NCI-H526 (cell line): ENCODE measurements at regions not wholly inside any gene's neighbourhood (a gene's known extent, or its start where the extent isn't known, plus 50 kb on each side); places are given as distances from the start of the nearest gene placed in this dataset.
A peak's percentile ranks its signal among the peaks of the same experiment; 100 is the strongest.

Source experiments
- DNase-seq, 2 experiments: peaks; one replicate each; lab custom pipeline; 2025; lab: John Stamatoyannopoulos, UW

DNA sequence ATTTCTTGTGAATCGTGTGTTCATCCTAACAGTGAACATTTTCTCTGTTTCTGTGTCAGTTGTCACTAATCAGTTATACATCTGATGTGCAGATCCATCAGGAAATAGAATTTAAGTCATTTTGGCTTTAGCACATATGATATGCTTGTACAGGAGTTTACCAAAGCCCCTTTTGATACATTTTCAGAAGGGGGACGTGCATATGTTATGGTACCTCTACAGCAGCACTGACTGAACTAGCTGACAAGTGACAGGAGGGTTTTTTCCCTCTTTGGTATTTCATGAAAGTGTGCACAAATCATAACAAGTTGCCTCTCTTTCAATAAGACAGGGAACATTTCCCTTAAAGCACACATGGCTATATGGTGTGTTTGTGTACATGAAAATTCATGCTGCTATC, 536.5 kb downstream of the PLCL1 start:
- DNase-seq = no peak

DNA sequence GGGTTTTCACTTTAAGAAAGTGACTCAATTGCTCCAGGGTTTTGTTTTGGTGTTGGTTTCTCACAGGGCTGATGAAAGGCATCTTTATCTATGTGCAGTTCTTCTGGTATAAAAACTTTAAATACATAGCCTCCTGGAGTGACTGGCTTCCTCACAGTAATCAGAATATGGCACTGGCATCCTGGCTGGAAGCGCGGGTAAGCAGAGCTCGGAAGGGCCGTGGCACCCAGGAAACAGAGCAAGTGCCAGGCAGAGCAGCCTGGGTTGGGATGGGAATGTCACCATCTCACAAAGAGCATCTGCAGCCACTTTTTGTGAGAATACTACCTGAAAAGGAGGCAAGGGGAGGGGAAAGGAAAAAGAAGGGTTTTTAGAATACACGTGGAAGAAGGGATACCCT, 534.7 kb downstream of the PLCL1 start:
- no peak for DNase-seq

DNA sequence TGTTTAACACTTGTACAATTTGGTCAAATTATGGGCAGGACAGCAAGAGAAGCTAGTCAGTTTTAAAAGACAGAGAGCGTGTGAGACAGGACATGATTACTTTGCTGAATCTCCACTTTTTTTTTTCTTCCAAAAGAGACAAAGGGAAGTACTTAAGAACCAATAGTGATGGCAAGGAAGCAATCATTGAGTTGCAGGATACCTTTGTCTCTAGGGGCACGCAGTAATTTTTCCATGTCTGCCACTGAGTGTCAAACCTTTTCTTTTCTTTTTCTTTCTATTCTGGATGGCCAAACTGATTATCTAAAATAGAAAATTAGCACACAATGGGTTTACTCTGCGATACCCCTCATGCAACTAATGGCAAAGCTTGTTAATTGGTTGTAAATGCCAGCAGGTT, 533.0 kb downstream of the PLCL1 start:
- no peak for DNase-seq

DNA sequence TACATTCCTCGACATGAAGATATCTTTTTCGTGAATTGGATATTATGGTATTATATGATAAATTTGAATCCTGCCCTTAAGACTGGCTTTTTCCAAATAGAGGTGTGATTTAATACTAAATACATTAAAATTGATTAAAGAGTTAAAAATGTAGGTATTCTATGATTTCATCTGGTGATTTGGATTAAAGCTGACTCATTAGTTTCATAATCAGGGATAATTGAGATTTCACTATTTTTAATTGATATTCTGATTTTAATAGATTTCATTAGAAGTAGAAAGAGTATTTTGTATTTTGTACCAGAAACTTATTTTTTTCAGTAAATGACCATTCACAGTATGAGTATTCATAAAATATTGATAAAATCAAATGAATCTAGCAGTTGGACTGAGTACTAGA, 524.1 kb downstream of the PLCL1 start:
- no peak for DNase-seq

DNA sequence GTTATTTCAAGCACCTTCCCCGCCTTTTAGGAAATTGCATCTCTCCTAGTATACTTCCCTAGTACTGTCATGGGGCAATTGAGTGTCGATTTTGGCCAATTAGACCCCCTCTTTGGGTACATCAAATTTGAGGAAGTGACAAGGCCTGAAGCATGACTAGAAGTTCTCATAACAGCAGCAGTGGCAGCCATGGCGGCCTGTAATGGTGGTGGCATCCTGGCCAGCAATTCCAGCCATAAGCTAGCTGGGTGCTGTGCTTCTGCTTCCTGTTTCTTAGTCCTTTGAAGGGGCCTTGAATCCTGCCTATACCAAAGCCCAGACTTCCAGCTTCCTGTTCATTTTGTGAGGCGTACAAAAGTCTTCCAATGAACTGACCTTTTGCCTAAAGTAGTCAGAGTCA, 523.1 kb downstream of the PLCL1 start:
- DNase-seq = no peak

DNA sequence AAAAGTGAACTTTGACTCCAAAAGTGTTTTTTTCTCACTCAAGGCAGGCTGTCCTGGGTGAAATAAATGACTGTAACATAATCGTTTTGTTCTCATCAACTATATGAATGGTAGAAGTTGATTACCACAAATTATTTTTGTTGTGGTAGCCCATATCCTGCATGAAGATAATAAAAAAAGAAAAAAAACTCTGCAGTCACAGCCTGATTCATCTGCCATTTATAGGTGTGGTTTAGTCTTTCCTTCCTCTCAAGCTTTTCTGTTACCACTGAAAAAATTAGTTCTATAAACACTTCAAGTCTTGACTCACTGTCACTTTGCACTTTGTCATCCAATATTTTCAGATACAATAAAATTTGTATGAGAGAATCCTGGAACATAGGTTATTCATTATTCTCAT, 522.0 kb downstream of the PLCL1 start:
- DNase-seq = no peak

DNA sequence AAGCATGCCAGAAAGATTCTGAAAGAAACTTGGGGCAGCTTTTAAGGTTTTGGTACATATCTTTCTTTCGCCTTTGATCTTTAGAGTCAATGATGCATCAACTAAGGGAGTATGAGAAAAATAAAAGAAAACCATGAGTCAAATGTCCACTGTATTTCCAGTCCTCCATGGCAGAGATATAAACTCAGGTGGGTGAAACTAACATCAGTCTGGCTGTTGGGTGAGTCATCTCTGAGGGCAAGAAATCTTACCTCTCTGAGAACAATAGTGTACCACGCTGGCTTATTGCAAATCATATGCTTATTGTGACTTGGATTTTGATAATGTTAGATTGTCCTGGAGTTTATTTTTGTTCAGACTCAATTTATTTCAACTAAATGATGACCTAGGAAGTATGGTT, 521.0 kb downstream of the PLCL1 start:
- no peak for DNase-seq

DNA sequence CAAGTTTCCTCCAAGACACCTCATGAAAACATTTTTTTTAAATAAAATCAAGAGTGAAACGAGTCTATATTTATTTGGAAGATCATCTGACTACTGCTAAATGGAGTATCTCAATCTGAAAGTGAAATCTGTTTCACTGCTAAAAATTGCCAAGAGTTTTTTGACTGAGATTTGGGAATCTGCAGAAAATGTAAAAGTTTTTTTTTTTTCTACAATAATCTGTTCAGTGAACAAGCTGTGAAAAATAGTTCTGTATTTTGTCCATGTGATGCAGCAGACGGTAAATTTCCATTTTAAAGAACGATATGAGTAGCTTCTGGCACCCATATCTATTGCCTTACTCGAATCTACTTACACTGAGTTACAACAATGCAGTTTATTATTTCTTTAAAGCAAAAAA, 519.7 kb downstream of the PLCL1 start:
- no peak for DNase-seq

DNA sequence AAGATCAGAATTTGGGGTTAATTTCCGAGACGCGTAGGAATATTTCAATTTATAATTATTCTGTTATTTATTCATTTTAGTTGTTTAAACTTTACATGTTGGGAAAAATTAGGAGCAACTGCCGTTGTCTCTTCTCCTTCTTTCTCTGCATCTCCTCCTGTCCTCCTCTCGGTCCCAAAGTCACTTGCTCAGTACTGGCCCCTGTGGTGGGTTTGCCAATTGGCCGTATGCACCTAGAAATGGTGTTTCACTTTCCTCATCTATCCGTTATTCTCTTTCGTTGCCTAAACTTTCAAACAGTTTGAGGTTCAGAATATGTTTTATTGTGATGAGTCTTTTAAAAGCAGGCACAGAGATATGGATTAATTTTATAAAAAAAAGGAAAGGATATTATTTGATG, 517.9 kb downstream of the PLCL1 start:
- DNase-seq = no peak

DNA sequence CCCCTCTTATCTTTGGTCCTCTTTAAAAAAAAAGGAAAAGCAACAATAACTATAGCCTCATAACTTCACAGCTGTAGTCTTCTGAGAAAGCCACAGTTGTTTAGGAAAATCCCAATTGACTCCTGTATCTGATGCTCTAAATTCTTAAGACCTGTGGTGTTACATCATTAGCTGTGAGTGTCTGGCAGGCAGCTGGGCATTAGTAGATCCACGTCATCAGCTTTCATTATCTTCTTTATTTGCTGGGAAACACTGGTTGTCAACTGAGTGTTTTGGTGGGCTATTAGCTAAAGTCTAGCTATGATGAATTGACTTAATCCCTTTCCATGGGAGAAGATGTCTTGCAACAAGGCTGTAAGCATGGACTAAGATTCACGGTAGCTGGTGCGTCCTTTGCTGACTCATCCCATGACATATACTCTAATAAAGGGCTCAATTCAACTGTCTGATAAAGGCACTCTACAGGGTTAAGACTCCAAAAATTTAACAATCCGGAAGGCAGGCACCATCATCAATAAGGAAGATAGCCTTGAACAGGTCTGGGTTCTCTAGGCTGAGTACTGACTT, 517.2 kb downstream of the PLCL1 start:
- DNase-seq = no peak

DNA sequence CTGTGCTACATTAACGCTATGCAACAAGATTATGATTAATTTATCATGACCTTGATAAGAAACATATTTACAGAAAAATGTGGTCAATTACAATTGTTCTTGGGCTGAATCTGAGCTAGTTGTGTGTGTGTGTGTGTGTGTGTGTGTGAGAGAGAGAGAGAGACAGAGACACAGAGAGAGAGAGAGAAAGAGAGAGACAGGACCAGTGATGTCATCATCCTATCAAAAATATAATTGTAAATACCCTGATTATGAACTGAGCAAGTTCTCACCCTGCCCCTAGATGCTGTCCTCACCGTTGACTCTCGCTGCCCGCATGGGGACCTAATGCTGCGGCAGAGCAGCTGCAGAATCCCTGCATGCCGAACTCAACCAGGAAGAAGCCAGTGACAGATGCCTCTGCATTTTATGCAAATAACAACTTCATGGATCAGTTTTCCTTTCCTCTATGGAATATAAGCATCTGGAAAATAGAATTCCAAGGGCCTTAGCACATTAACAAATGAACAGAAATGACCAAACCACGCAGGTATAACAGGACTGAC, 512.5 kb downstream of the PLCL1 start:
- DNase-seq = peak; percentile 81 to 85

DNA sequence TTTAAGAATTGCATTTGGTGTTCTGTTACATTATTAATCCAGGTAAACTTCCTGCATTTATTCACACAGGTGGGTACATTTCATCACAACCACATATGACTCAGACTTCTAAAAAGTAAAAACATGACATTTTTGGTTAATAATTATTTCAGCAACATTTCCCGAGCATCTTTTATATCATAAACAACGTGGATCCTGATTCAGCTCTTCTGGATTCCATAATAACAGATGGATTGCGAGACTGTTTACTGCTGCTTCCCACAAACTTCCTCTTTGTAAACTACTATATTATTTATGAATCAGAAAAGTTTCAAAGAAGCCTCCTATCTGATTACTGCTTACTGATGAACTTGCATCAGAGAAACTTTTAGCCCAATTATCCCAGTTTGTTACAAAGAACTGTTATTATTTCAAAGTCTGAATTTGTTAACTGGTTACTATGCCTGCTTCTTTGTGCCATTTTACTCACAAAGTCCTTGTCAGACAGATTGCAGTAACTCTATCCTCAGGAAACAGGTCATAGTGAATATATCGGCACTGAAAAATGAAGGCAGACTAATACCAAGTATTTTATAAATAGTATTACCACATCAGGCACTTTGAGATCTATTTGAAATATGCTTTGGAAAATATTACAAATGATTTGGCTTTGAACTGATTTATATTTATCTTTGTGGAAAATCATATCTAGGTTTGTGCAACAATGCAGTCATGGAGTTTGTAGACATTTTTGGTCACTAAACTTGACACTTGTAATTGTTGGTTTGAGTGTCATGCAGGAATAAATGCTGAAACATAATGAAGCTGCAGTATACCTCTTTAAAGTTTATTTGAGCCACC, 511.6 kb downstream of the PLCL1 start:
- no peak for DNase-seq

DNA sequence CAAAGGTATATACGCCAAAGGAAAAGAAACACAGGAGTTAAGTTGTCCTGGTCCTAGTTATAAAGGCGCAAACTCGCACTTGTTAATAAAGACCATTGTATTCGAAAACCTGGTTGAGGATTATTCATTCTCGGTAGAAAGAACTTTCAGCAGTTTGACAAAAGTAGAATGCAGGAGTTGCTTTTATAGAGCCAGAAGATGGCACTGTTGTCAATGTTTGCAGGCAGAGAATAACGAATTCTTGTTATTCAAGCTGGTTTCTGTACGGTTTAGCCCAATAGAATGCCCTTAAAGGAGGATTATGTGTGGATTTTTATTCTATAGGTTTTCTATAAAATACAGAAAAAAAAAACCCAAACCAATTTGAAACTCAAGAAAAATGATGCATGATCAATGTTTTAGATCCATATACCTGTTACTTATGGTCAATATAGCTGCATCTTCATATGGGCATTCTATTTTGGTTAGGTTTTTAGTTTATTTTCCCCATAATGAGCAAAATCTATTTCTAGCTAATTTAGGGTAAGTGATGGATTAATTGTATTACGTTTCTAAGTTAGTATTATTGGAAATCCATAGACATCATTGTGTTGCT, 510.3 kb downstream of the PLCL1 start:
- DNase-seq = peak; percentile 29 to 83

DNA sequence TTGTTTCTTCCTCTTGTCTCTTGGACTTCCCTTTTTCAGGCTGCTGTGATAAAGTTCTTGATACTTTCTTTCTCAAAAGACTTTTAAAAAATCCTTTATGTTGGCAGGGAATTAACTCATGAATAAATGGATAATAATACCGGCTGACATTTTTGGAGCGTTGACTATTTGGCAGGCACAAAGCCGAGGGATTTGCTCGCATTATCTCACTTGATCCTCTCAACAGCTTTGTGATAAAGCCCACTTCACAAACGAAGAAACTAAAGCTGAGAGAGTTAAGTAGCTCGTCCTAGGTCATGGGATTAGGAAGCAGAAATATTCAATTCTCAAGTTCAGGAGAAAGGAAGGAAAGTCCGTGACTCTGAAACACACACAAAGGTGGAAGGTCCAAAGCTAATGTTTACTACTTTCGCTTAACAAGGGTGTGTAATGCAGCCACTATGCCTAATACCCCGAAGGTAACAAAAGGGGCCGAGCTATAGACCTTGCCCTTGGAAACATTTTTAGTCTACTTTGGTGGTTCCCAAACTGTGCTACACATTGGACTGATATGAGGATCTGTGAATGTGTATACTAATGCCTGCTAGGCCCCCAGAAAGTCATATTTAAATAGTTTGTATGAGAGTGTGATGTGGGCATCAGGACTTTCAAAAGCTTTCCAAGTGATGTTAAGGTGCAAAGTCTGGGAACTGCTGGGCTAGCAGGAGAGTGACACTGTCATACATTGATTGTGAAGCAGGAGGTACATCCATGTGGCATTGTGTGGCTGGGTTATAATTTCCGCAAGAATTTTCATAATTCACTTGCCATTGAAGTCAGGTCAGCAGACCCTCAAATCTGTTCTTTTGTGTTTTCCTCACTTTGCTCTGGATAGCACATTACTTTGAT, 508.4 kb downstream of the PLCL1 start:
- no peak for DNase-seq

DNA sequence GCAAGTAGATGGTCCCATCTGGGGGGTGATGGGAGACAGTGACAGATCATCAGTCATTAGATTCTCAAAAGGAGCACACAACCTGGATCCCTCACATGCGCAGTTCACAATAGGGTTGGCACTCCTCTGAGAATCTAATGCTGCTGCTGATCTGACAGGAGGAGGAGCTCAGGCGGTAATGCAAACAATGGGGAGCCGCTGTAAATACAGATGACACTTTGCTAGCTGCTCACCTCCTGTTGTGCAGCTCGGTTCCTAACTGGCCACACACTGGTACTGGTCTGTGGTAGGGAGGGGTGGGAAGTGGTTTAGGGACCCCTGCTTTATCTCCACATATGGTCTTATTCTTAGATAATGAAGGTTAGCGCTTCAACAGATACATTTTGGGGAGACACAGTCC, 506.6 kb downstream of the PLCL1 start:
- no peak for DNase-seq

DNA sequence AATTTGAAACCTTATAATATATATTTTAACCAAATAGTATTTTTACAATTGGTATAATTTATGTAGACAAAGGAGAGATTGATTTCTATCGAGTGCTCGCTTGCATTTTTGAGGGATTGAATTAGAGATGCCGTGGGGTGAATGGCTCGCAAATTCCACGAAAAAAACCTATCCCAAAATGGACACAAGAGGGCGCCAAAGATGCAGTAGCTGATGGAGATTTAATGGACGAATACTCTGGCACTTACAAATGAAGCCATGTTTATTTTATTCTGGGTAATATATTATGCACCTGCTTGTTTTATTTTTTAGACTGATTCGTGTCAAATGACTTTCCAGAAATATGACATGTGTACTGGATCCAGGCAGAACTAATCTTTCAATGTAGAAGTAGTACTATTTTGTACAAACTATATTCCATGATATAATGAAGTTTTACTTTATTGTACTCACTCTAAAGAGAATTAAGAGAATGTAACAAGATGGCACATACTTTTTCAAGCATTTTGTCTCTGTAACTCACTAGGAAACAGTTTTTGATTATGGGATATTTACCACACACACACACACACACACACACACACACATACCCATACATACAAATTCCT, 505.4 kb downstream of the PLCL1 start:
- DNase-seq = peak; percentile 30 to 78

DNA sequence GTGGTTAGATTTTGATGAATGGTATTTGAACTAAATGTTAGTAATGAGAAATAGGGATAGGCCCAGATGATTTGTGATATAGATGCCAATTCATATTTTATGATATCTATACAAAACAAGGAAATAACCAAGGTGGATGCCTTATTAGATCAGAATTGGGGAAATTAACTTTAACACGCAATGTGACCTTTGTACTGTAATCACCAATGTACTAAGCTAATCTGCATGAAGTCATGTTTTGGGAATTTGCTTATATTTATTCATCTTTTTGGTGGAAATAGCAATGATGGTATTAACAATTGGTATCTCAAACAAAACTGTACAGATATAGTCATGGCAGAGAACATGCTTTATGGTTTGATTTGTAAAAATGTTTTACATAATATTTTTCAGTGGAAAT, 504.7 kb downstream of the PLCL1 start:
- no peak for DNase-seq

DNA sequence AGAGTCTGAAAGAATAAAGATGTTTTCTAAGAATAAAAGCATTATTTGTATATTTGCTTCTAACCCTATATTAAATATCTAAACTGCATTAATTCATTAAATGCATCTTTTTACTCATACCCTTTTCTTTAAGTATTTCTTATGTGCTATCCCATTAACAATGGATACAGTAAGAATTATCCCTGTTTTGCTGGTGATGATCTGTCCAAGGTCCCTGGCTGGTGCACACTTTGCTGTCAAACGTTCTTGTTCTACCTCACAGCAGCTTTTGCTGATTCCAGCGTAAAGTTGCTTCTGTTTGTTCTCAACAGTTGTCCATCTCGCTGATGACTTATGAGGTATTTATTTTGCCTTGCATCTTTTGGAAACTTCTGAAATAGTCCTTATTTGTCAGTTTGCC, 504.0 kb downstream of the PLCL1 start:
- no peak for DNase-seq

DNA sequence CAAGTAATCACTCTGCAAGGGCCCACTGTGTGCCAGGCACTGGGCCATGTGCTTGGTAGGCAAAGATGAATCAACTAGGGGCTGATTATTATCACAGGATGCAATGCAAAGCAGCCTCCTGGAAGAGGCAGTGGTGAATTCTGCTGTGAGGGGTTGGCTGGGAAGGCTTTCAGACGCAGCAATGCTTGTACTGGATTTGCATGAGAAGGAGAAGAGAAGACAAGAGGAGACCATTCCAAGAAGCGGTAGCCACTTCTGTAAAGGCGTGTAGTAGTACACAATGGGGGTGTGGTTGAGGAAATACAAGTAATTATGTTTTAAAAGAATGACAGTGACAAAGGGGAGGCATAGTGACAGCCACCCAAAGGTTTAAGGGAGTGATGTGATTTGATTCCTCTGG, 502.7 kb downstream of the PLCL1 start:
- peak; percentile 14 for DNase-seq

DNA sequence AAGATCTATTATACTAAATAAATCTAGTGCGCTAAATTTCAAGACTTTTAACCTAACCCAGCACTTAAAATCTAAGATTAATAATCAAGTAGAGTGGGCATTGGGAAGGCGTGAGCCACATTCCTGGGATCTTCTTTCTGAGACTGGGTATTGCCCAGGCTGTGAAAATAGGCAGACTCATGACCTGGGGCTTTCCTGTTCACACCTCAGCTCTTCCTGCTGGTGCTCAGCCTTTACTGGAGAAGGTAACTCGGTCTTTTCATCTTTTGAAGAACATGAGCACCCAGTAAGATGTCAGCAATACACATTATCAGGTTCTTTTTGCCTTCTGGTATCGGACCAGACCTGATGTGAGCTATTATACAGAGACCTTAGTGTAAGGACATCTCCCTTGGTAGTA, 500.5 kb downstream of the PLCL1 start:
- DNase-seq = no peak

DNA sequence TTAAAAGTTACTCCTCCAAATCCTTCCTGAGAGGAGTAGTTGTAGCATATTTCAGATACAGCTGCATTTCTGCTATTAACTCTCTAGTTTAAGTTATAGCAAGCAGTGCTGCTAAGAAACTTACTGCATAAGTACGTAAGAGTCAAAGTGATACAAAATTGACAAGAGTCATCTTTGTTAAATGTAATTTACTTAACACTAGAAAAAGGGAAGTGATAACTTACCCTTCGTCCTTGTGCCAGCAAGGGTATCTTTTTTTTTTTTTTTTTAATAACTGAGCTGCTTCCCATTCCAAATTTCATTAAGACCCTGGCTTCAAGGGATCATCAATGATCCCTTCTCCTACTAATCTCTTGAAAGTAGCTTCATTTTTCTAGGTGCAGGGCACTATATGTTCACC, 493.0 kb downstream of the PLCL1 start:
- DNase-seq = no peak
